Smooth muscle cell (in vitro differentiated cells): ENCODE measurements at regions not wholly inside any gene's neighbourhood (a gene's known extent, or its start where the extent isn't known, plus 50 kb on each side); places are given as distances from the start of the nearest gene placed in this dataset.
A peak's percentile ranks its signal among the peaks of the same experiment; 100 is the strongest.

ENCODE experiments used
- DNase-seq: peaks from one replicate; lab custom pipeline; 2025; ENCODE audit not compliant: unreplicated experiment; lab: John Stamatoyannopoulos, UW
- H2AFZ ChIP-seq: fragments of 200-600 bp; sonication (generic); 2 replicates; pipeline ENCODE4 v1.6.0; 2016; ENCODE audit warnings: antibody characterized with exemption, low read depth, mild to moderate bottlenecking
- H3F3A ChIP-seq: fragments of 200-600 bp; sonication (generic); 2 replicates; pipeline ENCODE4 v1.6.0; 2017; ENCODE audit warnings: antibody characterized with exemption, low read depth
- H3K27ac ChIP-seq: fragments of 200-600 bp; sonication (generic); 2 replicates; pipeline ENCODE4 v1.5.1; 2016; ENCODE audit warnings: low read depth, mild to moderate bottlenecking
- H3K27me3 ChIP-seq: fragments of 200-600 bp; sonication (generic); 2 replicates; pipeline ENCODE4 v1.6.1; 2016; ENCODE audit warnings: low read depth, mild to moderate bottlenecking
- H3K36me3 ChIP-seq: fragments of 200-600 bp; sonication (generic); 2 replicates; pipeline ENCODE4 v1.5.1; 2016; ENCODE audit warnings: low read depth
- H3K4me1 ChIP-seq: fragments of 200-600 bp; sonication (generic); 2 replicates; pipeline ENCODE4 v1.5.1; 2016; ENCODE audit warnings: low read depth
- H3K4me2 ChIP-seq: fragments of 200-600 bp; sonication (generic); 2 replicates; pipeline ENCODE4 v1.6.0; 2016; ENCODE audit warnings: mild to moderate bottlenecking
- H3K4me3 ChIP-seq: fragments of 200-600 bp; sonication (generic); 2 replicates; pipeline ENCODE4 v1.5.1; 2016; ENCODE audit warnings: mild to moderate bottlenecking
- H3K79me2 ChIP-seq: fragments of 200-600 bp; sonication (generic); 2 replicates; pipeline ENCODE4 v1.6.0; 2016; ENCODE audit warnings: low read depth, mild to moderate bottlenecking
- H3K9ac ChIP-seq: fragments of 200-600 bp; sonication (generic); 2 replicates; pipeline ENCODE4 v1.6.0; 2016; ENCODE audit warnings: low read depth
- H3K9me3 ChIP-seq: fragments of 200-600 bp; sonication (generic); replicated peaks from 2 replicates; pipeline ENCODE4 v1.5.1; 2016; ENCODE audit warnings: low read depth
- H4K20me1 ChIP-seq: fragments of 200-600 bp; sonication (generic); 2 replicates; pipeline ENCODE4 v1.6.0; 2016; ENCODE audit warnings: low read depth
- CTCF ChIP-seq: fragments of 200-600 bp; sonication (generic); IDR thresholded peaks from 2 replicates; pipeline ENCODE4 v1.5.1; 2017; ENCODE audit warnings: borderline replicate concordance, mild to moderate bottlenecking, antibody characterized with exemption; ENCODE audit not compliant: insufficient read depth, poor library complexity, severe bottlenecking
- WGBS: methylation state at CpG from one replicate; pipeline ENCODE4 v1.1.7; 2016; ENCODE audit warnings: low lambda C conversion rate; 5-methylcytosine and 5-hydroxymethylcytosine counted together

DNA sequence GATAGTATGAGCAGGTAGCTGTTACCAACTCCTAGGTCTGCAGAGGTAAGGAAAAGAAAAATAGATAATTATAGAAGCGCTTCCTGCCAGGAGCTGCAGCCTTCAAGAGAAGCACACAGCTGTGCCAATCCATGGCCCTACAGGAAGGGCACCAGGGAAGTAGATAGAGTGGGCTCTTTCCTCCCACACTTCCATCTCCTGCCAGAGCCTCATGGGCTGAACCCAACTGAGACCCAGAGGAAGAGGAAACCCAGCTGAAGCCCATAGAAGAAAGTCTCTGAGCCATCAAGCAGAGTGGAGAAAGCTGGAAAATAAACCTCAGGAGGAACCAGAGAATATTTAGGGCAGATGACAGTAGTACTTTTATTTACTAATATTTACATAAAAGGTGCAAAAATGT, 146.7 kb upstream of the ATXN1 start:
- Histone ChIP-seq H3K79me2 (no peaks in the 10 kb centered on the region), H3K9me3 (no peaks in the 10 kb centered on the region), H4K20me1 (no peaks in the 10 kb centered on the region), H2AFZ (no peak overlapping the region), H3K4me2 (no peak overlapping the region), H3K4me1 (peaks cover 4% of the 10 kb centered on the region), H3K36me3 (no peaks in the 10 kb centered on the region), H3K9ac (no peak overlapping the region), H3K27me3 (no peaks in the 10 kb centered on the region), H3K27ac (no peak overlapping the region), H3K4me3 (no peak overlapping the region), H3F3A (no peaks in the 10 kb centered on the region)
- no peak for DNase-seq
- no peak for TF ChIP-seq CTCF
- WGBS = 95% methylated on average over 1 of the region's 1 CpG

DNA sequence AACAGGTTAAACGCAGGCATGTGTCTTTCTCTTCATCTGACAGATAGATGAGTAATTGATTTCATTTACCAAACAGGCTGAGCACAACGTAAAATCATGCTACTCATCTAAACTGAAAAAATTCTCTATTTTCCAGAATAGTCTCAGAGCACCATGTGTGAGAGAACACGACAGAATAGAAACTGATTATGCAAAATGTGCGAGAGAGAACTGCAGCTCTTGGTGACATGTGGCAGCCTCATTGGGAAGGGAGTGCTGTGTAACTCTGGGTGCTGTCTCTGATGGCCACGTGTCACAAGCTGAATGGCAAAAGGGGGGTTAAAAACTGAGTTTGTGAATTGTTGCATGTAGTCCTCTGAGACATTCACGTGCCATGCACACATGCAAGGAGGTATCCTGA, 143.7 kb upstream of the ATXN1 start:
- no peak for DNase-seq
- Histone ChIP-seq H2AFZ (no peak overlapping the region), H3F3A (no peaks in the 10 kb centered on the region), H4K20me1 (no peaks in the 10 kb centered on the region), H3K9me3 (no peaks in the 10 kb centered on the region), H3K79me2 (no peaks in the 10 kb centered on the region), H3K27ac (no peak overlapping the region), H3K4me3 (no peak overlapping the region), H3K9ac (no peak overlapping the region), H3K36me3 (no peaks in the 10 kb centered on the region), H3K27me3 (no peaks in the 10 kb centered on the region), H3K4me2 (no peak overlapping the region), H3K4me1 (peaks cover 5% of the 10 kb centered on the region)
- TF ChIP-seq CTCF = no peak
- 91% methylated on average over 6 of the region's 6 CpGs for WGBS

- WGBS = 35% methylated on average over 7 of the region's 7 CpGs
- no peaks in the 10 kb centered on the region for H3F3A ChIP-seq
- no peaks in the 10 kb centered on the region for H4K20me1 ChIP-seq
- H3K27me3 ChIP-seq = no peaks in the 10 kb centered on the region
- H3K4me1 ChIP-seq = peaks cover 5% of the 10 kb centered on the region
- H2AFZ ChIP-seq = peak overlapping the region; percentile 44
- H3K9ac ChIP-seq = no peak overlapping the region
- DNase-seq = no peak
- no peaks in the 10 kb centered on the region for H3K9me3 ChIP-seq
- no peak overlapping the region for H3K4me3 ChIP-seq
- H3K36me3 ChIP-seq = no peaks in the 10 kb centered on the region
- H3K79me2 ChIP-seq = no peaks in the 10 kb centered on the region
- peak overlapping the region; percentile 75 for H3K27ac ChIP-seq
- no peak for TF ChIP-seq CTCF
- peak overlapping the region; percentile 24 for H3K4me2 ChIP-seq
Observed at GRCh38 chr6:16903470-16903869, 142.2 kb upstream of the ATXN1 start.

DNA sequence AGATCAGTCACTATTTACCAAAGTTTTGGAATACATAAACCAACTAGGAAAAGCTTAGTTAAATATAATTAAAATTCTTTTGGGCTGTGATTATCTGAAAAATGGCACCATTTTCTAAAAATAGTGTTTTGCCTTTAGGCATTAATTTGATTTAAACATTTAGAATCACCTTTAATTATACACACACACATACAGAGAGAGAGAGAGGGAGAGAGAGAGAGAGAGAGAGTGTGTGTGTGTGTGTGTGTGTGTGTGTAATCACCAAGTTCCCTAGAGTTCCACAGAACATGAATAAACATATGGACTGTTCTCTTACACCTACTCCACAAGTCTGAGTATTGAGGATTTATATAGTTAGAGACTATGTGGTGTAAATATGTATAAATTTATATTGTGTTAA, 141.2 kb upstream of the ATXN1 start:
- Histone ChIP-seq H3K27me3 (no peaks in the 10 kb centered on the region), H3F3A (no peaks in the 10 kb centered on the region), H3K79me2 (no peaks in the 10 kb centered on the region), H4K20me1 (no peaks in the 10 kb centered on the region), H3K4me1 (peaks cover 5% of the 10 kb centered on the region), H3K9ac (no peak overlapping the region), H3K36me3 (no peaks in the 10 kb centered on the region), H3K27ac (peak overlapping the region; percentile 75), H3K9me3 (no peaks in the 10 kb centered on the region), H3K4me3 (no peak overlapping the region), H3K4me2 (no peak overlapping the region), H2AFZ (no peak overlapping the region)
- no peak for DNase-seq
- no peak for TF ChIP-seq CTCF
